Myocyte (in vitro differentiated cells): ENCODE measurements at regions not wholly inside any gene's neighbourhood (a gene's known extent, or its start where the extent isn't known, plus 50 kb on each side); places are given as distances from the start of the nearest gene placed in this dataset.
A peak's percentile ranks its signal among the peaks of the same experiment; 100 is the strongest.
"Not testable (repeated sequence)": the region's sequence is repeated elsewhere in the genome, so short reads cannot be mapped to it uniquely, and the experiment has no call there.

Experiments used
- DNase-seq: peaks from one replicate; pipeline ENCODE4 v3.0.0-alpha.2; 2012; ENCODE audit warnings: low read depth

DNA sequence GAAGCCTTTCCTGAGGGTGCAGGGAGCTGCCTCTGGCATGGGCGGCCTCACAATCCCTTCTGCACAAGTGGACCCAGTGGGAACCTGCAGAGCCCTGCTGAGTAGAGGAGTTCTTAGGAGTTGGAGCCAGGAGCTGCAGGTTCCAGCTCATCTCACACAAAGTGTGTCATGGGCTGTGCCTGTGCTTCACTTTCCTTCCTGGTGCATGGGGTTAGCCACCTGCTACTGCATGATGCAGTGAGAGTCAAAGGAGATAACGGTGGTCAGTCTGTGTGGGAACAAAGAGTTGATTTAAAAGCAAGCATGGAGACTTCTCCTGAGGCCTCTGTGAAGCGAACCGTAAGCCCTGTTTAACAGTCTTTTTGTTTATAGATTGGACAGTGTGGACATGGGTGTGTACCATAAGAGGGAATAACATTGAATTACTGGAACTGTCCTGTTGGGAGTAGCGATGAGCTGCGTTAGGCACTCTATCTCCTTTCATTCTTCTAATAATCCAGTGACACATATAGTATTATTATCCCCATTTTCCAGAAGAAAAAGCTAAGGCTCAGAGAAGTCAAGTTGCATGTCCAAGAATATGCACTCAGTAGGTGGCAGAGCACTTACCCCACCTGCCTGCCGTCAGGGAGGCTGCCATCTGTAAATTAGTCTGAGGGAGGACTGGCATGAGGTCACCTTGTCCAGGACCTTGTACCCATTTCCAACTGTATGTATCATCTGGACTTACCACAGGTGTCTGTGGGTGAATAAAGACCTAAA, 68.7 kb upstream of the PRR23C start:
- no peak for DNase-seq

- no peak for DNase-seq
Measured at GRCh38 chr3:139113993-139114375, 69.3 kb upstream of the PRR23C start.

GRCh38 chr3:139116631-139117030, 71.9 kb upstream of the PRR23C start:
- not testable (repeated sequence) for DNase-seq

- DNase-seq = no peak
Measured at GRCh38 chr3:139117136-139117675, 72.5 kb upstream of the PRR23C start.

DNA sequence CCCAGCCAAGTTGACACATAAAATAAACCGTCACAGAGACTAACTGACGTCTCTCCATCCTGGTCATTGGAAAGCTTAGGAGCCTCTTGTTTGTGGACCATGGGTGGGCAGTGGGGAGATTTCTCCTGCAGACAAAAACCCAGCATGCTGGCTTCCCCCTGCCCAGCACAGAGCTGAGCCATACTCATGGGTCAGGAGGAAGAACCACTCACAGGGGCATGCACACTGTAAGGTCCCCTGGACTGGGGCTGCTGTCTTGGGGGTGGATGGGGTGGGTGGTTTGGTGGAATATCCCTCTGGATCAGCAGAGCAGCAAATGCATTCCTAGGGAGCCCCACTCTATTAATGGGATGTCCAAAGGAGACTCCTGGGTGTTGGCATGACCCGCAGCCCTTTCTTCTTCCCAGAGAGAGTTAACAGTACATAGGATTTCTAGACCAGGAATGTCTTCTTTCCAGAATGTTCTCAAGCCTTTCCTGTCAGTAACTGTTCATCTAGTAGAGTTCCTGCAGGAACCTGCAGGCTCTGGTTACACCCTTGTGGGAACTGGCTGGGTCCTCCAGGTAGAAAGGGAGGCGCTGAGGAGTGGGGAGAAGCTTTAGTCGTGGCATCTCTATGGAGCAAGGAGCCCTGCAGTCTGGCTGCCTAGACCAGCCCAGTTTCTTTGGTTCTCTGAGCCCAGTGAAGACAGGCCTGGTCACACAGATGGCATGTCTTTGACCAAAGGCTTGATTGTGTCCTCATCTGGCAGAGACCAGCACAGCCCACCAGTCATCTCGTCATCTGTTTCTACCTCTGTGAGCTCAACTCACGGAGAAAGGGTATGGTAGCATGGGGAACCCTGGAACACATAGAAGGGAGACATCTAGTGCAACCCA, 73.4 kb upstream of the PRR23C start:
- DNase-seq = no peak

DNA sequence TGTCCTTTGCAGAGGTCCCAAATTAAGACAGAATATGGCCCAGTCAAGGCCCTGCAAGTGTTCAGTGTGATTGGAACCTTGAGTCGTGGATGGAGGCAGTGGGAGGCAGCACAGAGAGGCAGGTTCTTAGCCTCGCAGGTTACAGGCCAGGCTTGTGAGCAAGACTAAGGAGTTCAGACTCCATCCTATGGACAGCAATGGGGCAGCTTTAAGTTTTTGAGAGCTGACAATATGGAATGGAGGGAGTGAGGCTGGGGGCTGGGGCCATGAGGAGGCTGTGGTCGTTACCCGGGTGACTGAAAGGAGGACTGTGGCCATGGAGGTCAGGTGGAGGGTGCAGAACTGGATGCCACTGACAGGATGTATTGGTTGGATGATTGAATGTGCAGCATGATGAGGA, 74.1 kb upstream of the PRR23C start:
- DNase-seq = no peak

DNA sequence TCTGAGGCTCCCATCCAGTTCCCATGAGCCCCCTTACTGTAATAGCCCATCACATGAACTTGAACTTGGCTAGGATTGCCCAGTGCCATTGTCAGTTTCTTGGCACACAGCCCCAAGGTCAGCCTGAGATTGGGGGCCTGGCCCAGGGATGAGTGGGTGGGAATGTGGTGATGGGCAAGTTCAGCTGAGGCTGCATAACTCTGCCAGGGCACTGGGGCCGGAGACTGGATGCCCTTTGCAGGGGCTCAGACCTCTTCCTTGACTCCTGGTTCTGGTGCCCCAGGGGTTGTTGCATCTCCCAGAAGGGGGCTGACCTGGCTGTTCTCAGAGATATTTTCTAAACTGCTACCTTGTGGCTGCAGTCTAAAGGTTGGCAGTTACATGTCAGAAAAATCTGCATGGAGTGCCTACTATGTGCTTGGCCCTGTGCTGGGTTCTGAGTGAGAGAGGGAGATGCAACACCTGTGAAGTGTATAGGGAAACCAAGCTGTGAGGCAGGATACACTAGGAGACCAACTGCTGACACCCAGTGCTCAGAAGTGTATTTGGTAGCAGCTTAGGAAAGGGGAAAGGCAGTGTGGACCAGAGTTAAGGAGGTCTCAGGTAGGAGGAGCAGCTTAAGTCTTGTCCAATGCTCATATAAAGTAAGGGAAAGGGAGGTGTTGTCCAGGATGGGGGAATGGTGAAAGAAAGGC, 74.8 kb upstream of the PRR23C start:
- DNase-seq = no peak

- DNase-seq = peak; percentile 95
Measured at GRCh38 chr3:139120086-139121056, 75.7 kb upstream of the PRR23C start.

DNA sequence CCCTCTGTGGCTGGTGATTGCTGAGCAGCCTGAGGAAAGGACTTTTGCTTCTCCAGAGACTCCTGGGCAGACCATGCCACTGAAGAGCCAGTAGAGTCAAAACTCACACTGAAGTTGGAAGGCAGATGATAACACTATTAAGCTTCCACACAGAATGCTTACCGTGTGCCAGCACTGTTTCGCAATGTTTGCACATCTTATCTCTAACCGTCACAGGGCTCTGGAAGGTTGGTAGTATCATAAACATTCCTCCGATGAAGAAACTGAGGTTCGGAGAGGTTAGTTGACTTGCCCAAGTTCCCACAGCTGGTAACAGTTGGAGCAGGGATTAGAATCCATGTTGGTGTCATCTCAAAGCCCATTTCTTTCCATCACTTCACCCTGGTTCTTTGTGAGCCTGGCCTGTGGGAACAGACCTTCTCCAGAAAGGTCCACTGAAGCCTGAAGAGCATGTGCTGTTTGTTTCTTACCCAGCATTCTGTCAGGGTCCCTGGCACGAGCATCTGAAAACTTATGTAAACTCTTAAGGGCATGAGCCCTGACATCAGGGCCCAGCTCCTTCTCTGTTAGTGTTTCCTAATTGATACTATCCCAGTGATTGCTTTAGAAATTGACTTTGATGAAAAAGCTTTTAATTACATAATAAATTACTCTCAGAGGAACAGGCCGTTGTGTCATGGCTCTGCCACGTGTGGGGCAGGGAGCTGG, 77.0 kb upstream of the PRR23C start:
- DNase-seq = no peak

DNA sequence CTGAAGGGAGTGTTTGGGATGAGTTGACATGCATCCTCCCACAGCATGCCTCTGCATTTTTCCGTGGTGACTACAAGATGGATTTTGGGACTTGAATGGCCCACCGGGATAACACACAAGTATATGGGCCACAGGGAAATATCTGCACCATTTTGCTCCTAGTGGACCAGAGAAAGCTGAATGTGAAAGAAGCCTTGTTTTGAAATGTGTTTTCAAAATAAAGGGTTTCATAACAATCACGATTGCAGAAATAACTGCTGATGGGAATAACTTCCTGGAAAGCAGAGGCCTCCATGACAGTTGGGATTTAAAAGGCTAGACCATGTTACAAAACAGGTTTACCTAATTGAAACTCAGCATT, 77.5 kb upstream of the PRR23C start:
- DNase-seq = peak; percentile 69

DNA sequence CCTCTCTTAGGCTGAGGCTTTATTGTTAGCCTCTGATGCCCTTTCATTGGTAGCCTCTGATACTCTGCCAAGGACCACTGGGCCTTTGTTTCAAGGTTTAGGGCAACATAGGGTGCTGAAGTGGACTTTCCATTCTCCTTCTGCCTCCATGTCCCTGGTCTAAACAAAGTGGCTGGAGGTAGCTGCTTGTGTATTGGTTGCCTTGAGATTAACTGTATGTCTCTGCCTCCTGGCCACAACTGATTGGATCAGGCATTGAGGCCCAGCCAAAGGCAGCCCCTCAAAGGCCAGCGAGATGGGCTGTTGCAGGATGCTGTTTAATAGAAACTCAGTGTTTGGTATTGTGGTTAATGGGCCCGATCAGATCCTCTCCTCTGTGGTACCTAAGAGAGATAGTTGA, 77.9 kb upstream of the PRR23C start:
- DNase-seq = no peak

GRCh38 chr3:139123377-139124095, 78.8 kb upstream of the PRR23C start:
- no peak for DNase-seq

- no peak for DNase-seq
Measured at GRCh38 chr3:139124197-139124596, 79.5 kb upstream of the PRR23C start.

GRCh38 chr3:139127101-139127500, 82.4 kb upstream of the PRR23C start:
- DNase-seq = peak; percentile 65

DNA sequence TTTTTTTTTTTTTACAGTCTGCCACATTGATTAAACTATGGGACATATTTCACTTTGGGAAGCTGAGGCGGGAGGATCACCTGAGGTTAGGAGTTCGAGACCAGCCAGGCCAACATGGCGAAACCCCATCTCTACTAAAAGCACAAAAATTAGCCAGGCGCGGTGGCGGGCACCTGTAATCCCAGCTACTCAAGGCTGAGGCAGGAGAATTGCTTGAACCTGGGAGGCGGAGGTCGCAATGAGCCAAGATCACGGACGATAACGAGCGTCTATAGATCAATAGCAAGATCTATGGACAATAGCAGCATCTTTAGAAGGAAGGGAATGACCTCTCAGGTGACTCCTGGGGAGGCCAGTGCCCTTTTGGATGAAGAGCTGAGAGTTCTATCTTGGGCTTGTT, 82.9 kb upstream of the PRR23C start:
- not testable (repeated sequence) for DNase-seq

GRCh38 chr3:139128803-139129202, 84.1 kb upstream of the PRR23C start:
- DNase-seq = no peak

DNA sequence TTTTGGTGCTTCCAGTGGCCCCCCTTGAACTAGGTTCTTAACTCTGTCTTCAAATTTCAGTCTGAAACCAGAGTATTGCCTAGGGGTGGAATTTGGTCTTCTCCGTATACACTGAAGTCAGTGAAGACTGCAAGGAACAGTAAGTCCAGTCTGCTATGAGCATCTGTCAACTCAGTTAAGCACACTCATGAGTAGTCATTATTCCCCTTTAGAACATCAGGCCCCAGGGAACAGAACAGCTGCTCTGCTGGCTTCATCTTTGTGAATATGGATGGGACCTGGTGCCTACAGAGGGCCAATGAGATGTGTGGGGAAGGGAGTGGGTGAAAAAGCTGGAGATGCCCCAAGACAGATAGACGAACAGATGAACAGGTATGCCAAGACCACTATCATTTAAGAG, 85.2 kb upstream of the PRR23C start:
- peak; percentile 37 for DNase-seq

- no peak for DNase-seq
Measured at GRCh38 chr3:139130390-139131140, 85.9 kb upstream of the PRR23C start.
